K562 (cell line): ENCODE measurements at regions not wholly inside any gene's neighbourhood (a gene's known extent, or its start where the extent isn't known, plus 50 kb on each side); places are given as distances from the start of the nearest gene placed in this dataset.

Source experiments
- ATF7 ChIP-seq: fragments of 450-650 bp; IDR thresholded peaks from 2 replicates; pipeline ENCODE4 v1.7.1; 2014; ENCODE audit warnings: mild to moderate bottlenecking, moderate library complexity
- BCOR ChIP-seq: fragments of 450-650 bp; IDR thresholded peaks from 2 replicates; pipeline ENCODE4 v1.6.1; 2016
- CBX3 ChIP-seq, 2 experiments: IDR thresholded peaks; 1 replicate in 1 of 2; 2 replicates in 1 of 2; pipeline ENCODE4 v1.6.1; 2012; ENCODE audit warnings: inconsistent platforms in 2 of 2, low read length in 2 of 2, borderline replicate concordance in 1 of 2, control low read depth in 1 of 2
- FOXA1 ChIP-seq: fragments of 450-650 bp; IDR thresholded peaks from 2 replicates; pipeline ENCODE4 v1.6.1; 2016; ENCODE audit warnings: mild to moderate bottlenecking, borderline replicate concordance
- FOXA3 ChIP-seq, 2 experiments: fragments of 450-650 bp in 1 of 2; sonication (generic) in 1 of 2; formaldehyde crosslinking; IDR thresholded peaks in 1 of 2; conservative IDR thresholded peaks in 1 of 2; 2 replicates each; pipeline versions ENCODE4 v1.4.0 to v1.8.0; 2020 to 2022; ENCODE audit warnings: mild to moderate bottlenecking in 2 of 2, missing genetic modification reagents in 1 of 2
- HDAC1 ChIP-seq, 2 experiments: fragments of 450-650 bp; IDR thresholded peaks; 2 replicates each; pipeline ENCODE4 v1.6.1; 2016 to 2017; ENCODE audit warnings: inconsistent platforms in 1 of 2, mild to moderate bottlenecking in 1 of 2, moderate library complexity in 1 of 2
- HLTF ChIP-seq: fragments of 450-650 bp; IDR thresholded peaks from 2 replicates; pipeline ENCODE4 v1.6.1; 2016
- ILF3 ChIP-seq: fragments of 450-650 bp; IDR thresholded peaks from 2 replicates; pipeline ENCODE4 v1.6.1; 2018; ENCODE audit warnings: antibody characterized with exemption, mild to moderate bottlenecking, moderate library complexity, borderline replicate concordance
- LCOR ChIP-seq: sonication (generic); formaldehyde crosslinking; IDR thresholded peaks from 2 replicates; pipeline ENCODE4 v1.8.0; 2022; ENCODE audit warnings: mild to moderate bottlenecking, missing genetic modification reagents
- LEF1 ChIP-seq: fragments of 450-650 bp; IDR thresholded peaks from 2 replicates; pipeline ENCODE4 v1.6.1; 2016; ENCODE audit warnings: mild to moderate bottlenecking
- MCM2 ChIP-seq: fragments of 450-650 bp; IDR thresholded peaks from 2 replicates; pipeline ENCODE4 v1.6.1; 2017; ENCODE audit warnings: low read depth, mild to moderate bottlenecking
- NRF1 ChIP-seq, 2 experiments: fragments of 450-650 bp; IDR thresholded peaks in 1 of 2; conservative IDR thresholded peaks in 1 of 2; 2 replicates each; pipeline ENCODE4 v1.6.1; 2014; ENCODE audit warnings: mild to moderate bottlenecking in 2 of 2
- PHF20 ChIP-seq: fragments of 450-650 bp; IDR thresholded peaks from 2 replicates; pipeline ENCODE4 v1.6.1; 2018; ENCODE audit not compliant: partially characterized antibody
- PRMT5 ChIP-seq: sonication (generic); formaldehyde crosslinking; IDR thresholded peaks from 2 replicates; pipeline ENCODE4 v1.5.0; 2020; ENCODE audit warnings: missing genetic modification reagents
- PTBP1 ChIP-seq: fragments of 200-400 bp; formaldehyde crosslinking; IDR thresholded peaks from 2 replicates; pipeline ENCODE4 v1.6.1; 2017; ENCODE audit warnings: low read depth, low read length
- SMARCA4 ChIP-seq: fragments of 450-650 bp; IDR thresholded peaks from 2 replicates; pipeline ENCODE4 v1.6.1; 2016
- SMARCE1 ChIP-seq: fragments of 450-650 bp; IDR thresholded peaks from 2 replicates; pipeline ENCODE4 v1.7.1; 2016; ENCODE audit warnings: mild to moderate bottlenecking
- STAT5A ChIP-seq: IDR thresholded peaks from 2 replicates; pipeline ENCODE4 v1.6.1; 2012; ENCODE audit warnings: low read length, inconsistent platforms, borderline replicate concordance
- THRAP3 ChIP-seq: fragments of 450-650 bp; IDR thresholded peaks from 2 replicates; pipeline ENCODE4 v1.6.1; 2016; ENCODE audit warnings: mild to moderate bottlenecking, inconsistent platforms, borderline replicate concordance
- ZBTB7A ChIP-seq: IDR thresholded peaks from 2 replicates; pipeline ENCODE4 v1.6.1; 2011; ENCODE audit warnings: low read depth, mild to moderate bottlenecking, low read length, moderate library complexity, borderline replicate concordance; ENCODE audit not compliant: control insufficient read depth
- ZNF79 ChIP-seq: fragments of 250-450 bp; sonication (Bioruptor Pico); IDR thresholded peaks from 2 replicates; pipeline ENCODE4 v1.4.0; 2020; ENCODE audit warnings: low read depth, mild to moderate bottlenecking, moderate library complexity
- TF ChIP-seq, protein P1 (sequence below), 2 experiments: fragments of 200-800 bp in 1 of 2; sonication (Bioruptor generic) in 1 of 2; sonication (generic) in 1 of 2; formaldehyde crosslinking in 1 of 2; IDR thresholded peaks in 1 of 2; conservative IDR thresholded peaks in 1 of 2; 2 replicates each; pipeline versions ENCODE4 v1.5.0 to v1.6.1; 2016 to 2020; ENCODE audit warnings: missing compliant biosample characterization in 1 of 2, missing genetic modification characterization in 1 of 2, missing genetic modification reagents in 1 of 2
- TF ChIP-seq, protein P2 (sequence below), 3 experiments: IDR thresholded peaks in 2 of 3; conservative IDR thresholded peaks in 1 of 3; 2 replicates each; pipeline ENCODE4 v1.5.1; 2011 to 2012; ENCODE audit warnings: low read length in 3 of 3, mild to moderate bottlenecking in 3 of 3, control low read depth in 2 of 3, improper control_type of control experiment in 1 of 3, inconsistent platforms in 1 of 3, low read depth in 1 of 3, mixed read lengths in 1 of 3, moderate library complexity in 1 of 3; ENCODE audit not compliant: insufficient read depth in 2 of 3
- TF ChIP-seq, protein P3 (sequence below): fragments of 450-650 bp; IDR thresholded peaks from 2 replicates; pipeline ENCODE4 v1.6.1; 2016; ENCODE audit warnings: borderline replicate concordance

DNA sequence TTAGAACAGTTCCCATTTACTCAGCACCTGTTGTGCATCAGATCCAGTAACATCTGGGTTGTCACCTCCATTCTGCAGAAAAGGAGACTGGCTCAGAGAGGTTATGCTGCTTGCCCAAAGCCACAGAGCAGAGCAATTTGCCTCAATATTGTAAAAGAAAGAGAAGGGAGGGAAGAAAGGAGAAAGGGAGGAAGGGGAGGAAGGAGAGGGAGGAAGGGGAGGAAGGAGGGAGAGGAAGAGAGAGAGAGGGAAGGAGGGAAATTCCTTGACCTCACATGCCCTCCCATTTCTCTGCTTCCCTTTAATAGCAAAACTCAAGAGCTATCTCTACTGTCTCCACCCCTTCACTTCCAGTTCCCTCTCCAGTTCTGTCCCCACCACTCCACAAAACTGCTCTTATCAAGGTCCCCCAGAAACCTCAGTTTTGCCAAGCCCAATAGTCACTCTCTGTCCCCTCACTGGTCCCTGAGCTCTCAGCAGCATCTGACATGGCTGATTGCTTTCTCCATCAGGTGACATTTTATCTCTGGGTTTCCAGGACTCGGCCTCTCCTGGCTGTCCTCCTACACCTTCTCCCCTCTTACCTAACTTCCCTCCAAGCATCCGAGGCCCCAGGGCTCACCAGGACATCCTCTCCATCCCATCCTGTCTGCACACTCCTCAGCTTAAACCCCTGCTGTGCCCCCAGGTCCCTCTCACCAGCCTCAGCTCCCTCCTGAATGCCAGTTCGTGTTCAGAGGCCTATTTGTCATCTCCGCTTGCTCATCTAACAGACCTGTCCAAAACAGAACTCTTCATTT, 104.7 kb upstream of the LINGO1 start (continued):
- TF ChIP-seq ZBTB7A (peak; percentile 37; the same call in 1 of the 2 replicates), PTBP1 (peak; percentile 79), STAT5A (peak; percentile 74), FOXA1 (no peak), CBX3 (IDR thresholded peaks at IDR 0.05; ENCODE audit: borderline replicate concordance in 1 of 2, low read length in 2 of 2) (0 out of 3 replicates have a peak, but pooled peaks of 1 of the 2 experiments have one; percentile 23), LCOR (peak; percentile 97), ILF3 (no peak), PHF20 (peak; percentile 73), HLTF (peak; percentile 84), SMARCE1 (peak; percentile 90), ZNF79 (CRISPR knock-in tag) (no peak), NRF1 (conservative IDR thresholded peaks at IDR 0.05 in 1 of 2, IDR thresholded peaks at IDR 0.05 in 1 of 2) (peak in 1 of 2 experiments; percentile 16; a peak in 1 of 4 replicates), HDAC1 (IDR thresholded peaks at IDR 0.05) (peak; percentile 87 to 94; a peak in 3 of 4 replicates), THRAP3 (peak; percentile 83; the same call in 1 of the 2 replicates), ATF7 (peak; percentile 41; the same call in 1 of the 2 replicates), BCOR (peak; percentile 100), MCM2 (peak; percentile 48; the same call in 1 of the 2 replicates), SMARCA4 (peak; percentile 95), PRMT5 (CRISPR knock-in tag) (no peak), LEF1 (peak; percentile 76), FOXA3 (CRISPR knock-in tag; conservative IDR thresholded peaks at IDR 0.05 in 1 of 2, IDR thresholded peaks at IDR 0.05 in 1 of 2) (no peak)
- TF ChIP-seq, protein P1, sequence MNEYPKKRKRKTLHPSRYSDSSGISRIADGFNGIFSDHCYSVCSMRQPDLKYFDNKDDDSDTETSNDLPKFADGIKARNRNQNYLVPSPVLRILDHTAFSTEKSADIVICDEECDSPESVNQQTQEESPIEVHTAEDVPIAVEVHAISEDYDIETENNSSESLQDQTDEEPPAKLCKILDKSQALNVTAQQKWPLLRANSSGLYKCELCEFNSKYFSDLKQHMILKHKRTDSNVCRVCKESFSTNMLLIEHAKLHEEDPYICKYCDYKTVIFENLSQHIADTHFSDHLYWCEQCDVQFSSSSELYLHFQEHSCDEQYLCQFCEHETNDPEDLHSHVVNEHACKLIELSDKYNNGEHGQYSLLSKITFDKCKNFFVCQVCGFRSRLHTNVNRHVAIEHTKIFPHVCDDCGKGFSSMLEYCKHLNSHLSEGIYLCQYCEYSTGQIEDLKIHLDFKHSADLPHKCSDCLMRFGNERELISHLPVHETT (CRISPR knock-in tag; conservative IDR thresholded peaks at IDR 0.05 in 1 of 2, IDR thresholded peaks at IDR 0.05 in 1 of 2) = 0 out of 4 replicates have a peak, but pooled peaks of 1 of the 2 experiments have one; percentile 46
- TF ChIP-seq, protein P2, sequence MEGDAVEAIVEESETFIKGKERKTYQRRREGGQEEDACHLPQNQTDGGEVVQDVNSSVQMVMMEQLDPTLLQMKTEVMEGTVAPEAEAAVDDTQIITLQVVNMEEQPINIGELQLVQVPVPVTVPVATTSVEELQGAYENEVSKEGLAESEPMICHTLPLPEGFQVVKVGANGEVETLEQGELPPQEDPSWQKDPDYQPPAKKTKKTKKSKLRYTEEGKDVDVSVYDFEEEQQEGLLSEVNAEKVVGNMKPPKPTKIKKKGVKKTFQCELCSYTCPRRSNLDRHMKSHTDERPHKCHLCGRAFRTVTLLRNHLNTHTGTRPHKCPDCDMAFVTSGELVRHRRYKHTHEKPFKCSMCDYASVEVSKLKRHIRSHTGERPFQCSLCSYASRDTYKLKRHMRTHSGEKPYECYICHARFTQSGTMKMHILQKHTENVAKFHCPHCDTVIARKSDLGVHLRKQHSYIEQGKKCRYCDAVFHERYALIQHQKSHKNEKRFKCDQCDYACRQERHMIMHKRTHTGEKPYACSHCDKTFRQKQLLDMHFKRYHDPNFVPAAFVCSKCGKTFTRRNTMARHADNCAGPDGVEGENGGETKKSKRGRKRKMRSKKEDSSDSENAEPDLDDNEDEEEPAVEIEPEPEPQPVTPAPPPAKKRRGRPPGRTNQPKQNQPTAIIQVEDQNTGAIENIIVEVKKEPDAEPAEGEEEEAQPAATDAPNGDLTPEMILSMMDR (IDR thresholded peaks at IDR 0.05 in 2 of 3, conservative IDR thresholded peaks at IDR 0.05 in 1 of 3; ENCODE audit: insufficient read depth in 2 of 3, low read depth in 1 of 3, low read length in 3 of 3) = no peak
- TF ChIP-seq, protein P3, sequence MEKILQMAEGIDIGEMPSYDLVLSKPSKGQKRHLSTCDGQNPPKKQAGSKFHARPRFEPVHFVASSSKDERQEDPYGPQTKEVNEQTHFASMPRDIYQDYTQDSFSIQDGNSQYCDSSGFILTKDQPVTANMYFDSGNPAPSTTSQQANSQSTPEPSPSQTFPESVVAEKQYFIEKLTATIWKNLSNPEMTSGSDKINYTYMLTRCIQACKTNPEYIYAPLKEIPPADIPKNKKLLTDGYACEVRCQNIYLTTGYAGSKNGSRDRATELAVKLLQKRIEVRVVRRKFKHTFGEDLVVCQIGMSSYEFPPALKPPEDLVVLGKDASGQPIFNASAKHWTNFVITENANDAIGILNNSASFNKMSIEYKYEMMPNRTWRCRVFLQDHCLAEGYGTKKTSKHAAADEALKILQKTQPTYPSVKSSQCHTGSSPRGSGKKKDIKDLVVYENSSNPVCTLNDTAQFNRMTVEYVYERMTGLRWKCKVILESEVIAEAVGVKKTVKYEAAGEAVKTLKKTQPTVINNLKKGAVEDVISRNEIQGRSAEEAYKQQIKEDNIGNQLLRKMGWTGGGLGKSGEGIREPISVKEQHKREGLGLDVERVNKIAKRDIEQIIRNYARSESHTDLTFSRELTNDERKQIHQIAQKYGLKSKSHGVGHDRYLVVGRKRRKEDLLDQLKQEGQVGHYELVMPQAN = peak; percentile 46; the same call in 1 of the 2 replicates
